HEK293 (cell line): ENCODE measurements at regions not wholly inside any gene's neighbourhood (a gene's known extent, or its start where the extent isn't known, plus 50 kb on each side); places are given as distances from the start of the nearest gene placed in this dataset.

Experiments used
- CTCF ChIA-PET: fragments of 350-600 bp; formaldehyde crosslinking; extraction: SDS; loops from one replicate; lab custom pipeline; 2021; ENCODE audit warnings: antibody characterized with exemption; lab: Yijun Ruan, JAX
- POLR2A ChIA-PET: fragments of 300-600 bp; formaldehyde crosslinking; extraction: SDS; loops from one replicate; lab custom pipeline; 2020; ENCODE audit warnings: antibody characterized with exemption, inconsistent platforms; lab: Yijun Ruan, JAX
- H3K27ac ChIP-seq: fragments of 200-500 bp; sonication (Bioruptor generic); 2 replicates; pipeline ENCODE4 v1.5.1; 2014; ENCODE audit warnings: low read depth, low read length, control low read depth, inconsistent platforms; ENCODE audit errors: extremely low read depth
- H3K36me3 ChIP-seq, 2 experiments: fragments of 200-500 bp in 1 of 2; sonication (Bioruptor generic) in 1 of 2; 1 replicate in 1 of 2; 2 replicates in 1 of 2; pipeline ENCODE4 v1.5.1; 2014 to 2017; ENCODE audit warnings: inconsistent platforms in 2 of 2, low read length in 2 of 2; ENCODE audit not compliant: control insufficient read depth in 2 of 2, insufficient read depth in 1 of 2
- H3K4me1 ChIP-seq: fragments of 200-500 bp; sonication (Bioruptor generic); 2 replicates; pipeline ENCODE4 v1.5.1; 2014; ENCODE audit warnings: mild to moderate bottlenecking, low read length, inconsistent platforms; ENCODE audit not compliant: control insufficient read depth, insufficient read depth
- H3K4me3 ChIP-seq: 2 replicates; pipeline ENCODE4 v1.5.1; 2011; ENCODE audit warnings: low read depth, mild to moderate bottlenecking, control low read depth, low read length, moderate library complexity
- H3K9me3 ChIP-seq: fragments of 200-500 bp; sonication (Bioruptor generic); 2 replicates; pipeline ENCODE4 v1.5.1; 2014; ENCODE audit warnings: low read depth, low read length, inconsistent platforms; ENCODE audit not compliant: control insufficient read depth, insufficient read depth
- GFI1B ChIP-seq: fragments of 450-650 bp; formaldehyde crosslinking; IDR thresholded peaks from 2 replicates; pipeline ENCODE4 v1.5.1; 2016; ENCODE audit warnings: missing biosample characterization, missing genetic modification characterization
- PRDM6 ChIP-seq: fragments of 450-650 bp; formaldehyde crosslinking; IDR thresholded peaks from 2 replicates; pipeline ENCODE4 v1.5.1; 2017; ENCODE audit warnings: missing biosample characterization, missing genetic modification characterization
- SCRT2 ChIP-seq: fragments of 450-650 bp; formaldehyde crosslinking; IDR thresholded peaks from 2 replicates; pipeline ENCODE4 v1.5.1; 2016; ENCODE audit warnings: missing biosample characterization, missing genetic modification characterization
- YY1 ChIP-seq: fragments of 450-650 bp; formaldehyde crosslinking; IDR thresholded peaks from 2 replicates; pipeline ENCODE4 v1.5.1; 2018; ENCODE audit warnings: missing biosample characterization, missing genetic modification characterization
- ZBTB21 ChIP-seq: fragments of 450-650 bp; formaldehyde crosslinking; IDR thresholded peaks from 2 replicates; pipeline ENCODE4 v1.5.1; 2017; ENCODE audit warnings: missing biosample characterization, missing genetic modification characterization
- ZBTB48 ChIP-seq: fragments of 450-650 bp; formaldehyde crosslinking; IDR thresholded peaks from 2 replicates; pipeline ENCODE4 v1.5.1; 2016; ENCODE audit warnings: missing biosample characterization, missing genetic modification characterization
- ZNF155 ChIP-seq: fragments of 450-650 bp; formaldehyde crosslinking; IDR thresholded peaks from 2 replicates; pipeline ENCODE4 v1.5.1; 2016; ENCODE audit warnings: missing biosample characterization, missing genetic modification characterization
- ZNF18 ChIP-seq: fragments of 450-650 bp; formaldehyde crosslinking; IDR thresholded peaks from 2 replicates; pipeline ENCODE4 v1.5.1; 2016; ENCODE audit warnings: missing biosample characterization, missing genetic modification characterization
- ZNF214 ChIP-seq: fragments of 450-650 bp; formaldehyde crosslinking; IDR thresholded peaks from 2 replicates; pipeline ENCODE4 v1.5.1; 2017; ENCODE audit warnings: missing biosample characterization, mild to moderate bottlenecking, missing genetic modification characterization, borderline replicate concordance
- ZNF341 ChIP-seq: fragments of 450-650 bp; formaldehyde crosslinking; IDR thresholded peaks from 2 replicates; pipeline ENCODE4; 2016; ENCODE audit warnings: low read depth, missing biosample characterization, missing genetic modification characterization
- ZNF366 ChIP-seq: fragments of 450-650 bp; formaldehyde crosslinking; conservative IDR thresholded peaks from 2 replicates; pipeline ENCODE4 v1.5.1; 2016; ENCODE audit warnings: missing biosample characterization, missing genetic modification characterization
- ZNF37A ChIP-seq: fragments of 450-650 bp; IDR thresholded peaks from 2 replicates; pipeline ENCODE4 v1.5.1; 2018; ENCODE audit warnings: missing biosample characterization, missing genetic modification characterization
- ZNF391 ChIP-seq: fragments of 450-650 bp; formaldehyde crosslinking; IDR thresholded peaks from 2 replicates; pipeline ENCODE4 v1.5.1; 2016; ENCODE audit warnings: low read depth, missing biosample characterization, missing genetic modification characterization, borderline replicate concordance
- ZNF560 ChIP-seq: fragments of 450-650 bp; formaldehyde crosslinking; IDR thresholded peaks from 2 replicates; pipeline ENCODE4 v1.5.1; 2017; ENCODE audit warnings: missing biosample characterization, missing genetic modification characterization, borderline replicate concordance
- ZNF585B ChIP-seq: fragments of 450-650 bp; formaldehyde crosslinking; IDR thresholded peaks from 2 replicates; pipeline ENCODE4 v1.5.1; 2016; ENCODE audit warnings: missing biosample characterization, missing genetic modification characterization
- ZNF654 ChIP-seq: fragments of 450-650 bp; formaldehyde crosslinking; IDR thresholded peaks from 2 replicates; pipeline ENCODE4 v1.5.1; 2016; ENCODE audit warnings: low read depth, missing biosample characterization, missing genetic modification characterization
- ZNF670 ChIP-seq: fragments of 450-650 bp; formaldehyde crosslinking; IDR thresholded peaks from 2 replicates; pipeline ENCODE4 v1.5.1; 2016; ENCODE audit warnings: missing biosample characterization, missing genetic modification characterization, low read depth
- ZNF747 ChIP-seq: fragments of 450-650 bp; formaldehyde crosslinking; IDR thresholded peaks from 2 replicates; pipeline ENCODE4 v1.5.1; 2016; ENCODE audit warnings: missing biosample characterization, missing genetic modification characterization
- ZNF792 ChIP-seq: fragments of 450-650 bp; formaldehyde crosslinking; IDR thresholded peaks from 2 replicates; pipeline ENCODE4 v1.5.1; 2016; ENCODE audit warnings: missing biosample characterization, missing genetic modification characterization
- ZNF830 ChIP-seq: fragments of 450-650 bp; IDR thresholded peaks from 2 replicates; pipeline ENCODE4 v1.5.0; 2018; ENCODE audit warnings: missing biosample characterization, missing genetic modification characterization, low read depth, mild to moderate bottlenecking, moderate library complexity
- ZSCAN16 ChIP-seq: fragments of 450-650 bp; formaldehyde crosslinking; IDR thresholded peaks from 2 replicates; pipeline ENCODE4 v1.5.1; 2016; ENCODE audit warnings: missing biosample characterization, missing genetic modification characterization
- ZXDB ChIP-seq: fragments of 450-650 bp; formaldehyde crosslinking; IDR thresholded peaks from 2 replicates; pipeline ENCODE4 v1.5.1; 2016; ENCODE audit warnings: missing biosample characterization, missing genetic modification characterization
- TF ChIP-seq, protein P1 (sequence below): IDR thresholded peaks from 2 replicates; pipeline ENCODE4 v1.6.1; 2011; ENCODE audit warnings: mild to moderate bottlenecking, low read depth, low read length, borderline replicate concordance

- TF ChIP-seq YY1 (tag by site-specific recombination), result no peak
- no peak for TF ChIP-seq ZNF747
- no peak for TF ChIP-seq ZNF654 (tag by site-specific recombination)
- TF ChIP-seq ZNF830 (tag by site-specific recombination), result no peak
- no peak for TF ChIP-seq ZNF560 (tag by site-specific recombination)
- TF ChIP-seq ZSCAN16 (tag by site-specific recombination), result no peak
- TF ChIP-seq ZNF155 (tag by site-specific recombination), result no peak
- TF ChIP-seq GFI1B (tag by site-specific recombination), result no peak
- TF ChIP-seq ZNF585B (tag by site-specific recombination), result no peak
- H3K9me3 ChIP-seq, result no peaks in the 10 kb centered on the region
- H3K4me1 ChIP-seq, result no peaks in the 10 kb centered on the region
- CTCF ChIA-PET, result interaction anchor here (0.6 kb wide), 1 partner anchor 353 kb away, joined by 3 read pairs; no protein-coding TSS in a partner anchor
- no peak overlapping the region for H3K4me3 ChIP-seq
- H3K36me3 ChIP-seq, result no peaks in the 10 kb centered on the region
- POLR2A ChIA-PET, result no interaction called here
- no peak overlapping the region for H3K27ac ChIP-seq
Measured at GRCh38 chr5:63650581-63650980, 311.7 kb downstream of the HTR1A start.

DNA sequence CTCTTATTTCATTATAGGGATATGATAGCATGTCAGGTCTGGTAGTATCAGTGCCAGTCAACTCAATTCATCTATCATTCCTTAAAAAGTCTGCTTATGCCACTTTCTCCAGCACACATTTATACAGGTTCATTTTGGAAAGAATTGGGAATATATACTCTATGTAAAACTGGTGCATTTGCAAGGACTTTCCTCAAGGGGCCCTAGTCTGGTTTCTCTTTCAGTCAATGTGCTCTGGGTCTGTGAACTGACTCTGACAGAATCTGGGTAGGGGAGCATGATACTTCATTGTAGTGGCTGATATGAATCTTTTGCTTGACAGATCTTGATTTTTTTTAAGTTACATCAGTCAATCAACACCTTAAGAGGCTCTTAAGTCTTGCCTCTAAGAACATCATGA is 313.9 kb downstream of the HTR1A start:
- H3K27ac ChIP-seq, result no peak overlapping the region
- no peak overlapping the region for H3K4me3 ChIP-seq
- no peaks in the 10 kb centered on the region for H3K9me3 ChIP-seq
- H3K36me3 ChIP-seq, result no peaks in the 10 kb centered on the region
- ChIA-PET POLR2A (no interaction called here), CTCF (no interaction called here)
- H3K4me1 ChIP-seq, result no peaks in the 10 kb centered on the region
- no peak for TF ChIP-seq ZBTB48 (tag by site-specific recombination)

- no peaks in the 10 kb centered on the region for H3K36me3 ChIP-seq
- no peaks in the 10 kb centered on the region for H3K4me1 ChIP-seq
- no peak overlapping the region for H3K4me3 ChIP-seq
- POLR2A ChIA-PET, result no interaction called here
- no peaks in the 10 kb centered on the region for H3K9me3 ChIP-seq
- TF ChIP-seq, protein P1, sequence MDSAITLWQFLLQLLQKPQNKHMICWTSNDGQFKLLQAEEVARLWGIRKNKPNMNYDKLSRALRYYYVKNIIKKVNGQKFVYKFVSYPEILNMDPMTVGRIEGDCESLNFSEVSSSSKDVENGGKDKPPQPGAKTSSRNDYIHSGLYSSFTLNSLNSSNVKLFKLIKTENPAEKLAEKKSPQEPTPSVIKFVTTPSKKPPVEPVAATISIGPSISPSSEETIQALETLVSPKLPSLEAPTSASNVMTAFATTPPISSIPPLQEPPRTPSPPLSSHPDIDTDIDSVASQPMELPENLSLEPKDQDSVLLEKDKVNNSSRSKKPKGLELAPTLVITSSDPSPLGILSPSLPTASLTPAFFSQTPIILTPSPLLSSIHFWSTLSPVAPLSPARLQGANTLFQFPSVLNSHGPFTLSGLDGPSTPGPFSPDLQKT, result no peak
- TF ChIP-seq ZBTB21 (no peak), ZNF214 (tag by site-specific recombination) (no peak), SCRT2 (tag by site-specific recombination) (no peak), ZNF391 (tag by site-specific recombination) (no peak), ZNF341 (tag by site-specific recombination) (no peak), ZNF37A (tag by site-specific recombination) (no peak), ZNF366 (no peak), ZNF792 (tag by site-specific recombination) (no peak), PRDM6 (tag by site-specific recombination) (no peak), ZXDB (tag by site-specific recombination) (no peak), ZNF670 (no peak), ZNF18 (tag by site-specific recombination) (no peak)
- CTCF ChIA-PET, result no interaction called here
- no peak overlapping the region for H3K27ac ChIP-seq
Measured at GRCh38 chr5:63629951-63630630, 332.2 kb downstream of the HTR1A start.
